AG10803 (cell line): ENCODE measurements at regions not wholly inside any gene's neighbourhood (a gene's known extent, or its start where the extent isn't known, plus 50 kb on each side); places are given as distances from the start of the nearest gene placed in this dataset.
"Not testable (repeated sequence)": the region's sequence is repeated elsewhere in the genome, so short reads cannot be mapped to it uniquely, and the experiment has no call there.

Experiments used
- DNase-seq: peaks from one replicate; pipeline ENCODE4 v3.0.0; 2010; ENCODE audit warnings: low read depth
- H3K4me3 ChIP-seq: 2 replicates; pipeline ENCODE4 v1.5.1; 2011; ENCODE audit warnings: mild to moderate bottlenecking, low read length, control low read depth
- CTCF ChIP-seq: conservative IDR thresholded peaks from 2 replicates; pipeline ENCODE4 v1.5.1; 2011; ENCODE audit warnings: mild to moderate bottlenecking, low read length, control low read depth, inconsistent platforms

- DNase-seq, result no peak
- H3K4me3 ChIP-seq, result no peak overlapping the region
- TF ChIP-seq CTCF, result no peak
These were observed 333.7 kb downstream of the DAD1 start for GRCh38 chr14:22255017-22255950.

DNA sequence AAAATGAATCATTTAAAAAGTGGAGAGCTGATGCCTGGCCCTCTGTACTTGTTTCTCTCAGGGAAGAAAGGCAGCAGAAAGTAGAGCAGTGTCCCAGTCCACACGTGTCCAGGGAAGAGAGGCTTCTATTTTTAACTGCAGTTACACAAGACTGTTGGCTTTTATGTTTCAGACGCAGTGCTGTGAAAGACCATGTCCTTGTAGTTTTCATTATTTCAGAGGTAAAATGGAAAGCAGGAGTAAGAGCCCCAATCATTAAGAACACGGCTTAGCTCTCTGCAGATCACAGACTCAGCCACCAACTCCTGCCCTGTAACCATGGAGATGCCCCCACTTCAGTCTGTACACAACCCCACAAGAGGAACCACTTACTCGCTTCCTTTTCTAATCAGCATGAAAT is 336.3 kb downstream of the DAD1 start:
- no peak overlapping the region for H3K4me3 ChIP-seq
- no peak for DNase-seq
- TF ChIP-seq CTCF, result no peak

DNA sequence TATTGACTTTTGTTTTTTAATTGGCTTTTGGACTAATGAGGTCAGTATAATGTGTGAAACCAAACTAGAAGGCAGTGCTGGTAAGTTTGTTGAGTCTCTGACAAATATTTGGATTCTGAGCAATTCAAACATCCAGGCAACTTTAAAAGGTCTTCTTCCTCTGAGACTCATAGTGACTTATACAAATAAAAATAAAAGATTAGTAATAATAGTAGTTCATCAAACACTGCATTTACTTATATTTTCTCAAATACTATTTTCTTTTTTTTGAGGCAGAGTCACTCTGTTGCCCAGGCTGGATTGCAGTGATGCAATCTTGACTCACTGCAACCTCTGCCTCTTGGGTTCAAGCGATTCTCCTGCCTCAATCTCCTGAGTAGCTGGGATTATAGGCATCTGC is 337.9 kb downstream of the DAD1 start:
- no peak for TF ChIP-seq CTCF
- H3K4me3 ChIP-seq, result no peak overlapping the region
- DNase-seq, result no peak

- no peak overlapping the region for H3K4me3 ChIP-seq
- no peak for TF ChIP-seq CTCF
- DNase-seq, result no peak
These were observed 339.3 kb downstream of the DAD1 start for GRCh38 chr14:22249770-22250169.

DNA sequence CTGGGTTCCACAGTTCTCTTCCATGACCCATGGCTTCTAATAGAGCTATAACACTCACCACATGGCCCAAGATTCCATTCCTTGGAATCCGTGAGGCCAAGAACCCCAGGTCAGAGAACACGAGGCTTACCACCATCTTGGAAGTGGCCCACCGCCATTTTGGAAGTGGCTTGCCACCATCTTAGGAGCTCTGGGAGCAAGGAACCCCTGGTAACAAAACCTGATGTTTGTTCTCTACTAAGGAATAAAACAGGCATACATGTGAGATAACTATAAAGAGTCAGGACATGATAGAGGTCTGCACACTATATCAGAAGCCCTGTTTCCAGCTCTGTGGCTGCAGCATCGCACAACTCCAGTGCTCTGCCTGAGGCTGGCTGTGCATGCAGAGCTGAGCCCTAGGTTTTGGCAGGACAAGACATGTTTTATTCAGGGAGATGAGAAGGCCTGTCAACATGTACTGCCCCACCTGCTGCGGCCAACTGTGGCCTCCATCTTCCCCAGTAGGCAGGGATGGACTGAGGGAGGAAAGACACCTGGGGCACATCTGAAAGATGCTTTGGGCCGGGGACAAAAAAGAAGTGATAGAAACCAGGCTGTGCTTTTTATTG is 344.9 kb downstream of the DAD1 start:
- H3K4me3 ChIP-seq, result no peak overlapping the region
- no peak for TF ChIP-seq CTCF

DNA sequence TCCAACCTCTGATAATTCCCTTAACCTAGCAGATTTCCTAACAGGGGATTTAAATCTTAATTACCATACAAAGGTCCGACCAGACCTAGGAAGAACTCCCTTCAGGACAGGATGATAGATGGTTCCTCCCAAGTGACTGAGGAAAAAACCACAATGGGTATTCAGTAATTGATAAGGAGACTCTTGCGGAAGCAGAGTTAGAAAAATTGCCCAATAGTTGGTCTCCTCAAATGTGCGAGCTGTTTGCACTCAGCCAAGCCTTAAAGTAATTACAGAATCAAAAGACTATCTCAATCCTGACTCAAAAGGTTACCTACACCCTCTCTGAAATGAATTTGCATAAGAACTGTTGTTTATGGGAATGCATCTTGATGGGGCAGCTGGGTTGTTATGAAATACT is 350.7 kb downstream of the DAD1 start:
- not testable (repeated sequence) for H3K4me3 ChIP-seq, DNase-seq

More for the DNA sequence above, 344.9 kb downstream of the DAD1 start:
- DNase-seq, result no peak

GRCh38 chr14:22233377-22233776 is 355.6 kb downstream of the DAD1 start:
- no peak overlapping the region for H3K4me3 ChIP-seq
- no peak for TF ChIP-seq CTCF
- DNase-seq, result no peak
